Hepatic stellate cell (primary cell): ENCODE measurements at regions not wholly inside any gene's neighbourhood (a gene's known extent, or its start where the extent isn't known, plus 50 kb on each side); places are given as distances from the start of the nearest gene placed in this dataset.

Experiments
- DNase-seq: peaks from one replicate; pipeline ENCODE4 v3.0.0; 2011; ENCODE audit warnings: low spot score

GRCh38 chr18:37721544-37722522, 156.2 kb upstream of the CELF4 start:
- no peak for DNase-seq

GRCh38 chr18:37720663-37721062, 155.1 kb upstream of the CELF4 start:
- DNase-seq = no peak

- DNase-seq = no peak
These were observed 152.1 kb upstream of the CELF4 start for GRCh38 chr18:37717656-37718055.

GRCh38 chr18:37717098-37717497, 151.5 kb upstream of the CELF4 start:
- no peak for DNase-seq

- no peak for DNase-seq
These were observed 150.6 kb upstream of the CELF4 start for GRCh38 chr18:37716106-37716735.

GRCh38 chr18:37714691-37715090, 149.1 kb upstream of the CELF4 start:
- no peak for DNase-seq

- DNase-seq = no peak
These were observed 147.2 kb upstream of the CELF4 start for GRCh38 chr18:37712776-37713175.

- DNase-seq = no peak
These were observed 146.3 kb upstream of the CELF4 start for GRCh38 chr18:37711766-37712505.

- no peak for DNase-seq
These were observed 145.1 kb upstream of the CELF4 start for GRCh38 chr18:37710726-37711125.

GRCh38 chr18:37709740-37710139, 144.1 kb upstream of the CELF4 start:
- DNase-seq = no peak

- no peak for DNase-seq
These were observed 139.4 kb upstream of the CELF4 start for GRCh38 chr18:37705016-37705415.

- DNase-seq = no peak
These were observed 137.2 kb upstream of the CELF4 start for GRCh38 chr18:37702841-37703240.

GRCh38 chr18:37701967-37702366, 136.4 kb upstream of the CELF4 start:
- no peak for DNase-seq

GRCh38 chr18:37698508-37699040, 133.0 kb upstream of the CELF4 start:
- DNase-seq = no peak

GRCh38 chr18:37694516-37694915, 128.9 kb upstream of the CELF4 start:
- DNase-seq = no peak

GRCh38 chr18:37691162-37691561, 125.6 kb upstream of the CELF4 start:
- no peak for DNase-seq

GRCh38 chr18:37689841-37690240, 124.2 kb upstream of the CELF4 start:
- DNase-seq = no peak

- DNase-seq = no peak
These were observed 119.0 kb upstream of the CELF4 start for GRCh38 chr18:37684590-37684989.

GRCh38 chr18:37684183-37684582, 118.6 kb upstream of the CELF4 start:
- DNase-seq = no peak

- no peak for DNase-seq
These were observed 115.3 kb upstream of the CELF4 start for GRCh38 chr18:37680911-37681310.

- no peak for DNase-seq
These were observed 110.7 kb upstream of the CELF4 start for GRCh38 chr18:37676276-37676675.

- DNase-seq = no peak
These were observed 110.1 kb upstream of the CELF4 start for GRCh38 chr18:37675699-37676098.
